RPMI8226 (cell line): ENCODE measurements at regions not wholly inside any gene's neighbourhood (a gene's known extent, or its start where the extent isn't known, plus 50 kb on each side); places are given as distances from the start of the nearest gene placed in this dataset.

Experiments
- DNase-seq: peaks from one replicate; pipeline ENCODE4 v3.0.0-alpha.2; 2015

DNA sequence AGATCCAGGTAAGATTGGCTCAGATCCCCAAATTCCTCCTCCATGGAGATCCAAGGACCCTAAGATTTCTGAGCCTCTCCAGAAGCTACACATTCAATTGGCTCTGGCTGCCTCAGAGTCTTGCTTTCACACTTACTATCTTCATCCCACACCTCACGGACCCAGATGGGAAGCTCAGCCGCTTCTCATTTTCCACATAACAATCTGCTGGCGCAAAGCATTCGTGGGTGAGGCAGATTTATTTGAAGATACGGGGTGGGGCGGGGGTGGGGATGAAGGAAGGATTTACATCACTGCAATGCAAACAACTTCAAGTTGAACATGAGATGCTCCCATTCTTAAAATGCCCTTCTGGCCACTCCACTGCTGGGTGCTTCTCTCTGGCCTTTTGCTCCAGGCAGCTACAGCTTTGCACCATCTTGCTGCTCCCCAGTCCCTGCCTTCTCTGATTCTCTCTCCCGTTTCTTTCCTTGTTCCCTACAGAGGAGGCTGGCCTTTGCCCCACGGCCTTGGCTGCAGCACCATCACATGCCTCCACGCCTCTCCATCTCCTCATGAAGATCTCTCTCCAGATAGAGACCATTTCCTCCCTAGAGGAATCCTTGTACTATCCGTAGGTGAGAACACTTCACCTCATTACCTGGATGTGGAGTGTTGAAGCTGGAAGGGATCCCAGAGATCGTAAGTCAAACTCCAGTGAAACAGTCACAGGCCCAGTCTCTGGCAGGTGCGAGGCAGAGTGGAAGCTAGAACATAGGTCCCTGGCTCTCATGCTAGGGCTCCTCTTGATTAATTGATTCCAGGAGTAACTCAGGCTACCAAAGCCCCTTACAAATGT lies 175.9 kb downstream of the RPLP1 start:
- no peak for DNase-seq

DNA sequence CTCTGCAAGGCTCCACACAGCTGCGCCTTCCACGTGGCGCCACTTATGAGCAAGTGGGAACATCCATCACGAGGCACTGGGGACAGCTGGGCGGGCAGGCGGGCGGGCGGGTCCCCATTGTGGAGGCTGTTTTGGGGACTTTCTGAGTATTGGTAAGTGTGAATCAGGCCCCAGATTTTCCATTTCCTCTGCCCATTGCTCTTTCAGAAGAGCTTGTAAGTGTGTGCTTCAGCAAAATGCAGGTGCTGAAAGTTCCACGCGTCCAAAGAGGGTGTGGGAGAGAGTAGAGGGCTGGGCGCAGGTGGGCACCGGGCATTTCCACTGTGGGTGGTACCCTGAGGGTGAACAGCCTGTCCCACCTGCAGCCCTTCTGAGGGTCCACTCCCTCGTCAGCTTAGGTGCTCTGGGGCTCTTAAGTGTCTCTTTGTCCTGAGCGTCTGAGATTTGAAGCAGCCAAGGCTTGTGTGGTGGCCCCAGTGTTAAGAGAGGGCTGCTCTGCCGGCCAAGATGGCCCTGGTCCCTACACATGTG lies 177.1 kb downstream of the RPLP1 start:
- no peak for DNase-seq

DNA sequence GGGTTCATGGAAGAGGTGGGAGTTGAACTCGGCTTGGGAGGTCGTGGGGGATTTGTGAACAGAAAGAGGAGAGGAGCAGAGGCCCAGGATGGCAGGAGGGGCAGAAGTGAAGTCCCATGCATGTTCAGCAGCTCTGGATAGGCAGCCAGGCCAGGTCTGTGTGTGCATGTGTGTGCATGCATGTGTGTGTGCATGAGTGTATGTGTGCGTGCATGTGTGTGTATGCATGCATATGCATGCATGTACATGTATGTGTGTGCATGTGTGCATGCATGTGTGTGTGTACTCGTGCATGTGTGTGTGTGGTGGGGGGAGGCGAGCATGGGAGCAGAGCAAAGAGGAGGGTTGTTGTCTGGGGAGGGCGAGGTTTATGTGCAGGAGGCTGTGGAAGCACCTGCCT lies 178.4 kb downstream of the RPLP1 start:
- DNase-seq: no peak

DNA sequence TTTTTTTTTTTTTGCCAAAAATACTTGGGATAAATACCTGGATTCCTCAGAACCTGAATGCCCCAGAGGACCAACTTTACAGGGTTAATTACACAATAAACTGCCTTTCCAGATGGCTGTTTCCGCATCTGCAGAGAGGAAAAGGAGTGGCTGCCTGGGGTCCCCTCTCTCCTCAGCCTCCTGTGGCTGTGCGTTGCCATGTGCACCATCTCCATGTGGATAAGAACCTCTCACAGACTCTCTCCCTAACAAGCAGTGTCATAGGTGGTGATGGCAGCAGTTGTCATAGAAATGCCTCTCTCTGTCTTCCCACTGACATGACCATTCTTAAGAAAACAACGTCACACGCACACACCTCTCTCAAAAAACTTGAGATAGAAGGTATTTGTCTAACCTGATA lies 179.4 kb downstream of the RPLP1 start:
- no peak for DNase-seq

DNA sequence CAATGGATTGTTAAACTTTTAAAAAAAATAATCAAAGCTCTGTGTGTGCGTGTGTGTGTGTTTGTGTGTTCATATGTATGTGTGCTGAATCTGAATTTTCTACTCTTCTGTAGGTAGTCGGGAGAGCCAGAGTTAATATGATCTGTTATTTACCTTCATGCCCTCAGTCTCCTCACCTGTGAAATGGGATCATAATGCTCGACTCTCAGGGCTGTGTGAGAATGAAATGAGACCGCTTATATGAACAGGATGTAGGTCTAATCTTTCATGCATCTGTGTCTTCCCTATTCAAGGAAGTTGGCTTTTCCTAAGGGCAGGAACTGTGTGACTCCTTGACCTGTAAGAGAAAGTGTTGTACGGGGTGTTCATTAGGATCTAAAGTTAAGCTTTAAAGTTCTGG lies 182.2 kb downstream of the RPLP1 start:
- no peak for DNase-seq

DNA sequence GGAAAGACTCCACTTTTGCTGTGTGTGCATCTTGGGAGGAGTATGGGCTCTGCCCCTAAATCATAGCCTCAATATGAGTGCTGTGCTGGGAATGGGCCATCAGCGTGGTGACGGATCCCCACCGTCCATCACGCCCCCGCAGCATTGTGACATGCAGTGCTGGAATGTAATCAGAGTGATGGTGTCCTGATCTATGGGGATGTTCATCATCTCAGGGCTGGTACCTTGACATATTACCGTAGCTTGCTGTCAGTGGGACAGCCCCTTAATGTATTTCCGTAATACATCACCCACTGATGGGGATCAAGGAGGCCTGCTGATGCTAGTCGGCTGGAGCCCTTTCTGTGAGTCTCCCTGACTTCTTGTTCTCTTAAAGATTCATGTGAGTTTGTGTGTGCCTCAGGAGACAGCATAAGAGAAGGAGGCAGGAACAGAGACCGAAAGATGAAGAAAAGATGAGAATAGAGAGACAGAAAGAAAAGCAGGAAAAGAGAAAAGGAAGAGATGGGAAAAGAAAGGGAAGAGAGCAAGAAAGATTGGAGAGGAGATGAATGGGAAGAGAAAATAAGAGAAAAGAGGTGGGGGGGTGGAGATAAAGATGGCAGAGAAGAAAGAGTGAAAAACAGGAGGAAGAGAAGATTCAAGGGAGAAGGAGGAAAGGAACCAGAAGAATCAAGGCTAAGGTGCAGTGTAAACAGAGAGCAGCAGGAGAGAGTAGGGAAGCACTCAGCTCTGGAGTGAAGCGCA lies 183.7 kb downstream of the RPLP1 start:
- no peak for DNase-seq

DNA sequence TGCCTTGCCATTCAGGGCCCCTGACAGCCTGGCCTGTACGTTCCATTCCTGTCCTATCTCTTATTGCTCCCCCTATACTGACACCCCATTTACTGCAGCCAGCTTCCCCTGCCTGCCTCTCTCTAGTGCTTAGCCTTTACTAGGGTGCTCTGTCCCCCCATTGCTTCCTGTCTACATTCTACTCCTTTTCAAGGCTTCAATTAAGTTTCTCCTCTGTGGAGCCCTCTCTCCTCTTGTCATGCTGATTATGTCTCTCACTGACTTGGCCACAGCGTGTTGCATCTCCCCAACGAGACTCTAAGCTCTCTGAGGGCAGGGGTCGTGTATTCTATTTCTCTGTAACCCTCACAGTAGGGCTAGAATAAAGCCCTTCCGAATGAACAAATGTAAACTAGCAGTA lies 185.2 kb downstream of the RPLP1 start:
- no peak for DNase-seq

DNA sequence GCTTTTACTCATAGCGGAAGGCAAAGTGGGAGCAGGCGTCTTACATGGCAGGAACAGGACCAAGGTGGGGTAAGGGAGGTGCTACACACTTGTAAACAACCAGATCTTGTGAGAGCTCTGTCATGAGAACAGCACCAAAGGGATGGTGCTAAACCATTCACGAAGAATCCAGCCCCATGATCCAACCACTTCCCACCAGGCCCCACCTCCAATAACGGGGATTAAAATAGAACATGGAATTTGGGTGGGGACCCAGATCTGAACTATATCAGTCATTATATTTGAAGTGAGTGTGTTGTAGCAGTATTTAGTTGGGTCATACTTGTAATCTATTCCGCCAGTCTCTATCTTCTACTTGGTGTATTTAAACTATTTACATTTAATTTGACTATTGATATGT lies 190.9 kb downstream of the RPLP1 start:
- no peak for DNase-seq

DNA sequence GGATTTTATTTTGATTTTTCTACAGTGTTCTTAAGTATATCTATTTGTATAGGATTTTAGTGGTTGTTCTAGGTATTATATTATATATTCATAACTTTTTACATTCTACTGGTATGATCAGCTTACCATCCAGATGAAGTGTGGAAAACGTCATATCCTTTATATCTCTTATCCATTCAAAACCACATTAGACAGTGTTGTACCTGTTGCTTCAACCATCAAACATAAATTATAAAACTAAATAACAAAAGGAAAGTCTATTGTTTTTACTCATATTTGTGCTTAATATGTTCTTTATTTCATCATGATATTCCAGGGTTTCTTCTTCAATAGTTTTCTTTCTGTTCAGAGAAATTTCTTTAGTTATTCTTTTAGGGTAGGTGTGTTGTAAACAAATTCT lies 191.4 kb downstream of the RPLP1 start:
- DNase-seq: no peak

DNA sequence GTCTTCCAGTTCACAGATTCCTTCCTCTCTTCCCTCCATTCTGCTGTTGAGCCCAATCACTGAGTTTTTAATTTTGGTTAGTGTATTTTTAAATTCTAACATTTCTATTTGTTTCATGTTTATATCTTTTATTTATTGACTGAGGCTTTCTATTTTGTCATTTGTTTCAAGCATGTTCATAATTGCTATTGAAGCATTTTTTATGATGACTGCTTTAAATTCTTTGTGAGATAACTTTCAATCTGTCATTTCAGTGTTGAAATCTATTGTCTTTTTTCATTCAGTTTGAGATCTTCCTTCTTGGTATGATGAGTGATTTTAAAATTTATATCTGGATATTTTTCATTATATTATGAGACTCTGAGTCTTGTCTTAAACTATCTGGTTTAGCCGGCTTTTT lies 192.3 kb downstream of the RPLP1 start:
- no peak for DNase-seq

DNA sequence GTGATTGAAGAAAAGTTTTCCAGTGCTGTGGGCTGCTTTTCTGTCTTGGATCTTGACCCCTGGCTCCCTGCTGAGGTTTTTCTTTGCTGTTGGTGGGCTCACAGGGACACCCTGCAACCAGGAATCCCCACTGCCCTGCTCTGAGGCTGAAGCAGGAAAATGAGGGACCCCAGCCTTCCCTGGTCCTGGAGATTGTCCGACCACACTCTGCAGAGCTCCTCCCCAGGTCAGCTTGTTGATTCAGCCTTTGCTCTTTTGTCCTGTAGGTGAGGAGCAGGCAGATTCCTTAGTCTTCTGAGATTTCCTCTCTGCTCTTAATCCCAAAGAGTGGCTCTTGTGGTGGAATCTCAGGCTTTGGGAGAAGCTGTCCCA lies 194.5 kb downstream of the RPLP1 start:
- no peak for DNase-seq

DNA sequence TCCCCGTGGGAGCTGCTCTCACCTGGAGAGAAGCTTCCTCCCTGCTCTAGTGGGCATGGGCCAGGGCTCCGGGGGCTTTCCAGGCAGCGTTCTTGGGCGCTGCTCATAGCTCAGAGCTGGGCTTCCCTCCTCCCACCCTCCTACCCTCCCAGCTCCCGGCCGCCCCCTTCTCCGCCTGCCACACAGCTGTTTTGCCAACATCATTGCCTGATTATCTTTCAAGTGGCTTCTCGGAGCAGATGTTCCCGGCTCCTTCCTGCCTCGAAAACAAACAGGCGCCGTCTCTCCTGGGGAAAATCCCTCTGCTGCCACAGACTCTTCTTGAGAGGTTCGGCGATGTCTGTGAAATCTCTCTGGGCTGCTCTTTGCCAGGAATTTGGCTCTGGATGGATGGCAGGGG lies 195.6 kb downstream of the RPLP1 start:
- DNase-seq: no peak

DNA sequence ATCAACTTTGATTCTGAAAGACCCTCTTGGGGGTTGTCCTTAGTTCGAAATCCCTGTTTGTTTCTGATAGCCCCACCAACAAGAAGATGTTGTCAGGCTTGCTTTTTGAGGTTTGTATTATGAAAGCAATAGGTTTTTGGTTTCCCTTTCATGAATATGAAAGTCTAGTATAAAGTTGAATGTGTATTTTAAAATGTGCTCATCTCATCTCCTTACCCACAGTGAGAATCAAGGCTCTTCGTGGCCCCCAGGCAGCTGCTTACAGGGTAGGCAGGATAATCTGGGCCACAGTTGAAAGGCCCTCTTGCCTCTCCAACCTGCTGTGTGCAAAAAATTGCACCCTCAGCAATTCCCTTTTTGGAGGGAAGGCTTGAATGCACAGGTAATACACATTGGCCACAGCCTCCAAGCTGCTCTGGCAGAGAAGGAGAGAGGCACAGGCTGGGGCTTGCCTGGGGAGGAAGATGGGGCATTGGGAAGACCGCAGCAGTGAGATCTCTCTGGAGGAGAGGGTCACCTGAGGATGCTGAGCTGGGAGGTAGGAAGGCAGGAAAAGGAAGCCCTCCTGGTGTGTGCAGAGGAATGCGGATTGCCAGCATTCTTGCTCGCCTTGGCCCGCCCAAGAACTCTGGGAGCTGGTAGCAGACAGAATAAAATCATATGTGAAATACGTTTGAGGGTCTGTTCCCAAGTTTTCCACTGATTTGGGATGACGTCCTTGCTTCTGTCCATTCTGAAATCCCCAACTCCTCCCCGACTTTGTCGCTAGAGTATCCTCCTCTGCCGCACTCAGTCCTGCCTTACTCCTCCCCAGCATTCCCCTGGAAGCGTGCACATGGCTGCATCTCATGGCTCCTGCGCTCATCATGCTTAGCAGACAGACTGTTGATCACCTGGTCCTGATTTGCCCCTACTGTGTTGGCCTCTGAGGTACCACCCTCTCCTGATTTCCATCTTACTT lies 196.4 kb downstream of the RPLP1 start:
- peak; percentile 71 for DNase-seq

DNA sequence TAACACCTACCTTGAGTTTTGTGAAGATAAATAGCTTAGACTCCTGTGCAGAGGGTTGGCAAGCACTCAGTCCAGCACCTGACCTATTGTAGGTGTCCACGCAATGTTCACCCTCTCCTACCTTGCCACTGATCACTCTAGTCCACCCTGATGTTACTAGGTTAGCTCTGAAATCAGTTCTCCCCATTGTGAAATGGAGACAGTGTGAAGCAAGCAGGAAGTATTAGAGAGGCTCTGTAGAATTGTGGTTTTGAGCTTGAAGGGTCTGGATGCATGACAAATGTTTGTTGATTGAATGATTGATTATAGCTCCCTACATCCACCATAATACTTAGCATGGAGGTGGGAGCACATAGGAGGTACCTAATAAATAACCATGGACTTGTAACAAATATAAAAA lies 199.7 kb downstream of the RPLP1 start:
- DNase-seq: no peak

DNA sequence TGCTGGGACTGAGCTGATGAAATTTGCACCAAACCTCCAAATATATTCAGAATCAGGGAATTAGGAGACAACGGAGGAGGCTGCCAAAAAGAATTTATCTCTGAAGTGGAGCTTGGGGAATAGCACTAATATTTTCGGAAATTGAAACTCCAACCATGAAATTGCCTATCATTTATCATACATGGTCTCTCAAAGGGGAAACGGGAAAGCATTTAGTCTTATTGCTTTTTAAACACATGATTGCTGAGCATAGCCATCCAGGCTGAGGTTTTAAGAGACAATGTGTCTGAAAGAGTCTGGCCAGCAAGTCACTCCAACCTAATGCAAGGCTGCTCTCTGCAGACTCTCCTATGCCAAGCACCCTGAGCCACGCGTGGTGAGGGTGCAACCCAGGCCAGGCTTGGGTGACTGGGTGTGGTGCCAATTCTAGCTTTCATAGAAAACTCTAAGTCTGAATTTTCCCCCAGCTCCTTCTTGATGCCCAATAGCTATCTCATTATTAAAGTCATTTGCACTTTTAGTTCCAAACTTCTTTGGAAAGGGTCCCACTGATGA lies 200.2 kb downstream of the RPLP1 start:
- peak; percentile 55 for DNase-seq

DNA sequence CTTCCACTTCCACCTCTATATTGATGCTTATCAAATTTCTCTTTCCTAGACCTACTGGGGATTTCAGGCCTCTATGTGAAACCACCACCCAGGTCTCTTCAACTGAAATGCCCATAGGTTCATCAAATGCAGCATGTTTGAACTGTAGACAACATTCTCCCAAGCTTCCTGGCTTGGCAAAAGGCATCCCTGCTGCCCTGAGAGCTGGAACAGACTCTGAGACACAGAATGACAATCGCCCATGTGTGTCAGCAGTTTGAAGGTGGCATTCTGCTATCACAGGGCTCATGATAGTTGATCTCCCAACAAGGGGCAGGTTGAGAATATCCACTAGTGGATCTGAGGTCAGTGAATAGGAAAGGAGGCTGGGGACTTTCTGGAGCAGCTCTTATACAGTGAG lies 200.7 kb downstream of the RPLP1 start:
- DNase-seq: no peak

DNA sequence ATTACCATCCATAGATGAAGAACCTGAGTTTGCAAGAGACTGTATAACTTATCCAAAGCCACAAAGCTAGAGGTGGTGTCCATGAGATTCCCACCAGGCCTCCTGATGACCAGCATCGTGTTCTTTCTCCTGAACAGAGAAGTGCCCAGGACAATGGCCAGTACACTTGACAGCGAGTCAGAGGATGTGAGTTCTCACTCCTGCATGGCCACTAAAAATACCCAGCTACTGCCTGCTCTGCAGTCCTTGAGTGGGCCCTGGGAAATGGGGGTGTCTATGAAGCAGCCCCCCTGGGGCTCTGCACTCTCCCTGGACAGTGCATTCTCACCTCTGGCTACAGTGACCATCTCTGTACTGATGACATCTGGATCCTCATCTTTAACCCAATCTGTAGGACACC lies 201.2 kb downstream of the RPLP1 start:
- no peak for DNase-seq

DNA sequence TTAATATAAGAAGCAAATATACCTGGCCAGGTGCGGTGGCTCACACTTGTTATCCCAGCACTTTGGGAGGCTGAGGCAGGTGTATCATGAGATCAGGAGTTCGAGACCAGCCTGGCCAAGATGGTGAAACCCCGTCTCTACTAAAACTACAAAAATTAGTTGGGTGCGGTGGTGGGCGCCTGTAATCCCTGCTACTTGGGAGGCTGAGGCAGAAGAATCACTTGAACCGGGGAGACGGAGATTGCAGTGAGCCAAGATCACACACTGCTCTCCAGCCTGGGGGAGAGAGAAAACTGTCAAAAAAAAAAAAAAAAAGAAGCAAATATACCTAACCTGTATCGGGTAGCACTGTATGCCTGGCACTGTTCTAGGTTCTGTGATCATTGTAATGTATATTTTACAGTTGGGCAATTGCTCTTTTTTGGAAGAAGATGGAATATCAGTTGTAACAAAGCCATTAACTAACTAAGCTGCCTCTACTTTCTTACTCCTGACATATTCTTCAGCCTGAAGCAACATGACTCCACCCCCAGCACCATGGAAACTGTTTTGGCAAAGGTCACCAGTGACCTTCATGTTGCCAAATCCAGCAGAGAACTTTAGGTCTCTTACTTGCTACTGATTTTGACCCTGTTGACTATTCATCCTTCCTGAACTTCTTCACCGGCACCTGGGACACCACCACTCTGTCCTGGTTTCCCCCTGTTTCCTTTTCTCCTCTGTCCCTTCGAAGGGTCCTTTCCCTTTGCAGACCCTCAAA lies 203.8 kb downstream of the RPLP1 start:
- DNase-seq: no peak

DNA sequence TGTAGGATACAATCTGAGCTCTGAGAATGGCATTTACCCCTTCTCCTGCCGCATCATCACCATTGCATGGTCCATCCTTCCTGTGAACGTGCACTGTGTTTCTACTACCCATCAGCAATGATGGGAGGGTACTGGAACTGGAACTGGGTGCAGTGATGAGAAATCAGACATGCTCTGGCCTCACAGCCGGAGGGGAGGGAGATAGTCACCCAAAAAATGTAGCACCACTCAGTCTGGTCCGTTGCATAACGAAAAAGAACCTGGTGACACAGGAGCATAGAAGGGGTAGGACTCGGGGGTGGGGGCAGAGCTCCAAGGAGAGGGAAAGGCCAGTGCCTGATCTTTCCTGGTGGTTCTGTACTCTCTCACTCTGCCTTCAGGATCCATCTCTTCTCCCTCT lies 205.0 kb downstream of the RPLP1 start:
- DNase-seq: no peak

DNA sequence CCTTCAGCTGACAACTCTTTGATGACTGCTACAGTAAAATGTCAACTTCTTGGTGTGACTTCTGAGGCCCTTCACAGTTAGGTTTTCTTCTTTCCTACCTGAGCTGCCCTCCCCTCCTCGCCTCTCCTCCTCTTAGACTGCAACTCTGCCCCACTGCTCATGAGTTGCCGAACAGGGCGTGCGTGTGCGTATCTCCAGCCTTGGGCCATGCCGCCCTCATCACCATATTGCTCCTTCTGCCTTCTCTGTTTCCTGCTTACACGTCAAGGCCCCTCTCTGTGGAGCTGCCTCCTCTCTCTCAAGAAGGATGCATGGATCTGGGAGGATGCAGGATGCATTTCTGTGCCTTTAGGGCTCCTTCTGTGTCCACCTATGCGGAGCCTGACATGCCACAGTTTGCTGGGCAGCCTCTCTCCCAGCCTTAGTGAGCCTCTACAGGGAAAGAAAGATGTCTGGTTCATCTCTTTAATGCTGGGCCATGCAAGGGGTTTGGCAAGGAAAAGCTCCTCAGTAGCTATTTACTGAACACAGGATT lies 205.9 kb downstream of the RPLP1 start:
- DNase-seq: no peak

DNA sequence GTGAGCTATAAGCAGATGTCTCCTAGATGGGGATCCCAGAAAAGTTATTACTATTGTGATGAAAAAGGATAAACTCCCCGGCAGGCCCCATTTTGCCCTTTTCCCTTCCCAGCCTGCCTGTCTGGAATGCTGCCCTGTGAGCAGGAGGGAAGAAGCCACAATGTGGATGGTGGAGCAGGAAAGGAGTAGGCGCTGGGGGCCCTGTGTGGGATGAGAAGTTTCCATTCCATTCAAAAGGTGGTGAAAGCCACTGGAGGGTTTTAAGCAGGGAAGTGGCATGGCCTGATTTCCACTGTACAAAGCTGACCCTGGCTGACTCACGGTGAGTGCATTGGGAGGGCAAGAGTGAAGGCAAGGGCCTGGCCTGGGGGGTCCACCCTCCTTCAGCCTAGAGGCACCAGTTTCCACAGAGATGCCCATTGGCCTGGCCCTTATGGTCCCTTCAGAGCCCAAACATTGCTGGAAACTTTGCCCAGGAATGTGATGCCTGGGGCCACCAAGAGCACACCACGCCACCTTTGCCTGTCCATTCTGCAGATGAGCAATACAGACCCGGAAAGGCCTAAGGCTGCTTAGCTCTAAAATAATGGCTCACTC lies 206.9 kb downstream of the RPLP1 start:
- DNase-seq: no peak
